ENCODE measurements at regions not wholly inside any gene's neighbourhood (a gene's known extent, or its start where the extent isn't known, plus 50 kb on each side); places are given as distances from the start of the nearest gene placed in this dataset.
"Not testable (repeated sequence)": the region's sequence is repeated elsewhere in the genome, so short reads cannot be mapped to it uniquely, and the experiment has no call there.

- DNase-seq = no peak
Observed at GRCh38 chr3:6468589-6468988, 392.3 kb upstream of the GRM7 start.

- DNase-seq = no peak
Observed at GRCh38 chr3:6471744-6472143, 389.2 kb upstream of the GRM7 start.

GRCh38 chr3:6490487-6491327 is 370.2 kb upstream of the GRM7 start:
- DNase-seq = not testable (repeated sequence)

- no peak for DNase-seq
Observed at GRCh38 chr3:6491768-6492167, 369.1 kb upstream of the GRM7 start.

- no peak for DNase-seq
Observed at GRCh38 chr3:6492306-6492705, 368.6 kb upstream of the GRM7 start.

GRCh38 chr3:6498944-6499343 is 362.0 kb upstream of the GRM7 start:
- DNase-seq = not testable (repeated sequence)

GRCh38 chr3:6504347-6504746 is 356.6 kb upstream of the GRM7 start:
- no peak for DNase-seq

- DNase-seq = no peak
Observed at GRCh38 chr3:6504834-6505233, 356.1 kb upstream of the GRM7 start.

GRCh38 chr3:6508410-6508759 is 352.5 kb upstream of the GRM7 start:
- no peak for DNase-seq

GRCh38 chr3:6509576-6509975 is 351.3 kb upstream of the GRM7 start:
- DNase-seq = no peak

- DNase-seq = no peak
Observed at GRCh38 chr3:6510713-6511112, 350.2 kb upstream of the GRM7 start.

- no peak for DNase-seq
Observed at GRCh38 chr3:6512172-6512800, 348.6 kb upstream of the GRM7 start.

GRCh38 chr3:6516143-6516542 is 344.8 kb upstream of the GRM7 start:
- no peak for DNase-seq

GRCh38 chr3:6516694-6517093 is 344.2 kb upstream of the GRM7 start:
- DNase-seq = no peak

GRCh38 chr3:6518709-6519345 is 342.1 kb upstream of the GRM7 start:
- DNase-seq = no peak

GRCh38 chr3:6521369-6522113 is 339.4 kb upstream of the GRM7 start:
- DNase-seq = no peak

- no peak for DNase-seq
Observed at GRCh38 chr3:6522191-6522590, 338.7 kb upstream of the GRM7 start.

- no peak for DNase-seq
Observed at GRCh38 chr3:6523043-6523442, 337.9 kb upstream of the GRM7 start.

- no peak for DNase-seq
Observed at GRCh38 chr3:6524479-6524878, 336.4 kb upstream of the GRM7 start.

GRCh38 chr3:6526321-6526720 is 334.6 kb upstream of the GRM7 start:
- DNase-seq = no peak

- no peak for DNase-seq
Observed at GRCh38 chr3:6526861-6527260, 334.1 kb upstream of the GRM7 start.

GRCh38 chr3:6528951-6529350 is 332.0 kb upstream of the GRM7 start:
- DNase-seq = no peak

GRCh38 chr3:6531153-6531552 is 329.8 kb upstream of the GRM7 start:
- no peak for DNase-seq

All from right forelimb (tissue), 1 donor.